NCI-H2107 treated with DMSO at 0.1 percent for 48 hours (cell line): ENCODE measurements at regions not wholly inside any gene's neighbourhood (a gene's known extent, or its start where the extent isn't known, plus 50 kb on each side); places are given as distances from the start of the nearest gene placed in this dataset.
"Not testable (repeated sequence)": the region's sequence is repeated elsewhere in the genome, so short reads cannot be mapped to it uniquely, and the experiment has no call there.

Experiments used
- DNase-seq: peaks from one replicate; lab custom pipeline; 2025; ENCODE audit not compliant: unreplicated experiment; lab: John Stamatoyannopoulos, UW

GRCh38 chr12:93079271-93079670 lies 150.2 kb upstream of the EEA1 start:
- no peak for DNase-seq

GRCh38 chr12:93079976-93080375 lies 150.9 kb upstream of the EEA1 start:
- DNase-seq, result no peak

GRCh38 chr12:93080452-93080851 lies 151.4 kb upstream of the EEA1 start:
- DNase-seq, result no peak

DNA sequence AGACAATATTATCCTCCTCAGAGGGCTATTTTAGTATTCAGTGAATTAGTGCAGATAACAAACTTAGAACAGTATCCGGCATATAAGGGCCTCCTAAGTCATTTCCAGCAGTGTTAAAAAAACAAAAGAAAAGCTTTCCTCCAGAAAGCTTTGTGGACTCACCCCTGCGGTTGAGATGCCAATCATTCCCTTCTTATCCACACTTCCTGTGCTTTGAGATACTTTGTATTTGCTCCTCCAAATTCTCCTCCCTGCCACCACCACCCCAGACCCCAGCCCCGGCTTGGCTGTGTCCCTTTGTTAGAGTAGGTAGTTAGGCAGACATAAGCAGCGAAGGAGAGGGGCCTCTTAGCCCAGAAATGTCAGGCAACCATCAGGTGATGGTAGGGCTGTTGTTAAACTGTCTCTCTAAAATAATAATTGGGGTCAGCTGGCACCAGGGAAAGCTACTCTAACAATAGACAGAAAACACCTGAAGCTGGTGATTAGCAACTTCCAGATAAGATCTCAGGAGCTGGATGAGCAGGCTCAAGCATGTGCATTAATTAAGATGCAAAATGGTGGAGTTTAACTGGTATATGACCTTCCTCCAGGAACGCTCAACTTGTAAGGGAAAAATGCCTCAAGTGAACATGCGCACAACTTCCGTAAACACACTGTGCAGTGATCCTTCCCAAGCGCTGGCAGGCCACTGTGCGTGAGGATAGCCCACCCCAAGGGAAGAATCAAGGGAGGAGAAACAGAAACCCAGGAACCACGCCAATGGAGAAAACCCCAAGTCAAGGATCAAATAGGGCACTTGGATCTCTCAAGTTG lies 152.1 kb upstream of the EEA1 start:
- DNase-seq, result no peak

DNA sequence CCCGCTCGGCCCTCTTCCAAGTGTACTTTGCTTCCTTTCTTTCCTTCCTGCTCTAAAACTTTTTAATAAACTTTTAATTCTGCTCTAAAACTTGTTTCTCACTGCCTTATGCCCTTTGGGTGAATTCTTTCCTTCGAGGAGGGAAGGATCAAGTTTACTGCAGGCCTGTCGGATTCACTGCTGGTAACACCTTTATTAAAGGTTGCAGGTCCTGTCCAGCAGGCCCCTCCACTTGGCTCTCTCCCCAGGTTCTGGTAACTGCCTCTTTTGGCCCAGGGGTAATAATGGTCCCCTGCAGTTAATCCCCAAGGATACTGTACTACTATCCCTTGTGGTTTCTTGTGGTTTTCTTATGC lies 152.7 kb upstream of the EEA1 start:
- no peak for DNase-seq

DNA sequence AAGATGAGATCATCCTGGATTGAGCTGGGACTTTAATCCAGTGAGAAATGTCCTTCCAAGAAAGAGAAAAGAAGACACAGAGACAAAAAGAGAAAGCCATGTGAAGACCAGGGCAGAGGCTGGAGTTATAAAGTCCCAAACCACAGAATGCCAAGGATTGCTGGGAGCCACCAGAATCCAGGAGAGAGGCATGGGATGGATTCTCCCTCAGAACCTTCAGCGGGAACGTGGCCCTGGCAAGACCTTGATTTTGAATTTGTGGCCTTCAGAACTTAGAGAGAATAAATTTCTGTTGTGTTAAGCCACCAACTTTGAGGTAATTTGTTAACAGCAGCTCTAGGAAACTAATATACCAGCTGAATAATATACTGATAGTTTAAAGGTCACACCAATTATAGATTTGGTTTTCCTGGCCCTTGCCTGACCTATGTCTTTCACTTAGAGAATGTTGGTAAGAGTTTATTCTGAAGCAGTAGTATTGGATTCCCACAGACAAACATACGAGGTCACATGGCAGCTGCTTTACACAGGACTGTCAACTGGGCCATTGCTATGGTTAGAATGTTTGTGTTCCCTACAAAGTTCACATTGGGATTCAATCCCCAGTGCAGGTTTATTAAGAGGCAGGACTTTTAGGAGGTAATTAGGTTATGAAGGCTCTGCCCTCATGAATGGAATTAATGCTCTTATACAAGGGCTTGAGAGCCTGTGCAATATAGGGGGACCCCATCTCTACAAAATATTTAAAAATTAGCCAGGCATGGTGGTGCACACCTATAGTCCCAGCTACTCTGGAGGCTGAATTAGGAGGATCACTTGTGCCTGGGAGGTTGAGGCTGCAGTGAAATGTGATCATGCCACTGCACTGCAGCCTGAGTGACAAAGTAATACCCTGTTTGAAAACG lies 156.5 kb upstream of the EEA1 start:
- DNase-seq, result no peak

DNA sequence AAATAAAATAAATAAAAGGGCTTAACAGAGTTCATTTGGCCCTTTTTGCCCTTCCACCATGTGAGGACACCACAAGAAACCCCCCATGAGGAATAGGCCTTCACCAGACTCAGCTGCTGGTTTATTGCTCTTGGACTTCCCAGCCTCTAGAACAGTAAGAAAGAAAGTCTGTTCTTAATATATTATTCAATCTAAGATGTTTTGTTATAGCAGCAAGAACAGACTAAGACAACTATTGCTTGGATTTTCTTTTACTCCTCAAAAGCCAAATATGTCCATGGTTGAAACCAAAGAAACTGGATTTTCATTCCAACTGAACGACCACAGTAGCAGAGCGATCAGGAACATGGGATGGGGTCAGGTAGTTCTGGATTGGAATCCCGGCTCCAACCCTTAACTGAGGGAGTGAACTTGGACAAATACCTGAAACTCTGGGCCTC lies 157.2 kb upstream of the EEA1 start:
- no peak for DNase-seq

- no peak for DNase-seq
Observed at GRCh38 chr12:93087840-93088610, 158.9 kb upstream of the EEA1 start.

- no peak for DNase-seq
Observed at GRCh38 chr12:93089805-93090569, 160.9 kb upstream of the EEA1 start.

DNA sequence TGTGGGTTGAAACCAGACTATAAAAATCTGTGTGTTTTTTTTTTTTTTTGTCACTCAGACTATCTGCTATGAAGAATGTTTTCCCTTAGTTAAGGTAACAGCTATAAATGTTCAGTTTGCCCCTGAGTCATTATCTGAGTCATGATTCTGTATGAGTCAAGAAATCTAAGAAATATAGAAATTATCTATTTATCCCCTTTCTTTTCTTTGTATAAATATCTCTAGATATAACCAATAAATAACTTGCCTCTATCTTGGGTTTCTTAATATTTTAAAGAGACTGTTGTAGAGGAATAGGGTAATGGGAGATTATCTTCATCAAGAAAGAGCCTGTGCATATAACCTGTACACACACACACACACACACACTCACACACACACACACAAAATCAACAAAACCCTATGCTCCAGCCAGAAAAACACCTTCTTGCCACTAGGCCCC lies 161.7 kb upstream of the EEA1 start:
- DNase-seq, result no peak

DNA sequence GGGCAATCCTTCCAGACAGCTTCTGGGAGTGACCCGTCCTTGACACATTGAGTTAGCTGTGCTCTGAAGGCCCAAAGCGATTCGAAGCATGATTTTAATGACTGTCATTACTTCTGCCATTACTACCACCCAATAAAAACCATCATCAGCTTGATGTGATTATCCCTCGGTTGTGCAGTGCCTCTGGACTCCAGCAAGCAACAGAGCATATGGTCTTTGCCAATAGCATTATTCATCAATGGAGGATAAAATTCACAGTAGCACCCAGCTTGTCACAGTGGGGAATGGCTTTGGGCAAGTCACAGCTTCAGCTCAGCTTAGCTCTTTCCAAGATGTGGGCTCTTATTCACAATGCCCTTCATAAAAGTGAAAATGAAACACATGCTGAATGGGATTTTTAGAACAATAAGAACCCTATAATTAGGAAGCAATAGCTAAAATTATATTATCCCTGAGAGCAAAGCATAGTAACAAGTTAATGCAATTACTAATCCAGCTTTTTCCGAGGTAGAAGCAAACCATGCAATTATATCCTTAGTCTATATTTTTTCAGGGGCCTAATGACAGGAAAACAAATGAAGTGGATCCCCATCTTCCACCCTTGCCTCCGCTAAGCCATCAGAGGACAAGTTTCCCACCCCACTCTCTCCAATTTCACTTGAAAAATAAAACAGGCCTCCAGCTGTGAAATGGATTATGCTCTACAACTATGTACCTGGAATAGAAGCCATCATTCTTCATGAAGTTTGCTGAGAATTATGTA lies 163.0 kb upstream of the EEA1 start:
- DNase-seq, result no peak

- DNase-seq, result no peak
Observed at GRCh38 chr12:93092649-93092945, 163.5 kb upstream of the EEA1 start.

GRCh38 chr12:93093243-93093642 lies 164.1 kb upstream of the EEA1 start:
- no peak for DNase-seq

DNA sequence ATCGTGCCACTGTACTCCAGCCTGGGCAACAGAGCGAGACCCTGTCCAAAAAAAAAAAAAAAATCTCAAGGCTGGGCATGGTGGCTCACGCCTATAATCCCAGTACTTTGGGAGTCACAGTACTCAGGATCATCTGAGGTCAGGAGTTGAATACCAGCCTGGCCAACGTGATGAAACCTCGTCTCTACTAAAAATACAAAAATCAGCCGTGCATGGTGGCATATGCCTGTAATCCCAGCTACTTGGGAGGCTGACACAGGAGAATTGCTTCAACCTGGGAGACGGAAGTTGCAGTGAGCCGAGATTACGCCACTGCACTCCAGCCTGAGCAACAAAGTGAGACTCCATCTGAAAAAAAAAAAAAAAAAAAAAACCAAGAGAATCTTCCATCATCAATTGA lies 165.1 kb upstream of the EEA1 start:
- DNase-seq, result not testable (repeated sequence)

DNA sequence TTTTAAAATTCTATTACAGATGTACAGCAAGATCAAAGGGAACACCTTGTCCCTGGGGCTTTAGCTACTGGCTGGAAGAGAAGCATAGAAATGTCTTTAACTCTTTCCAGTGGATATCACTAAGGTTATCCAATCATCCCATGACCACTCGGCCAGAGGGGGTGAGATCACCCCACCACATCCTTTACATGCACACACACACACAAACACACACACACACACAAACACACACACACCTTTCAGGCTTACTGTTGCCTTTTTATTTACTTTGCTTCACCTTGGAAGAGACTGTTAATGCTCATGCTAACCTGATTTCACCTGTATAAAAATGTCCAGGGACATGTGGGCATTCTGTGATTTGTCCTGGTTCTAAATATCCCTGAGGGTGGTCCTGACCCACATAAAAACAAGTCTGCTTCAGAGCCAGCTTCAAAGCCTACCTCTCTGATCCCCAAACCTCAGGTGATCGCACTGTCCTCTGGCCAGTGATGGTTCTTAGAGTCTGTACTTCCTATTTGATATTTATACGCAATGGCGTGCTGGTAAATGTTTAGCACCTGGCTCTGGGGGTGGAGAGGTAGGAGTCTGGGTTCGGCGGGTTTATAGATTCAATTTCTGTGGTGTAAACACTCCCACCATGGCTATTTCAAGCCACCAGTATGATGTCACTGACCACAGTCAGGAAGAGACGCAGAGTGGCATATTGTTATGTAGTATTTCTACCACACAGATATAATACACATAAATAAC lies 166.1 kb upstream of the EEA1 start:
- DNase-seq, result peak; percentile 64

DNA sequence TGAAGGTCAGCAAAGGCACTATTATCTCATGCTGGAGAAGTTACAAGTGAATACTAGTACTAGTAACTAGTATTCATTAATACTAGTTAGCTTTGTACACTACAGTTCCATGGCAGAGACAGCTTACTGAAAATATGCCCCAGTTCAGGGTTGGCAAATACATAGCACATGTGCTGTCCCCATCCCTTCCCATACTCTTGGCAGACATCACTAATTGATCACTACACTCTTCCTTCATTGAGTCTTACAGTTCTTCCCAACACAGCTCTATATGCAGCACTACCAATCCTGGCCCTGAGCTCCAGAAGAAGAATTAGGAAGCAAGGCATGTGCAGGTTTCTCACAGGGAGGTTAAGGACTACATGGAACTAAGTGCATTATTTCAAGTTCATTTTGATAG lies 168.3 kb upstream of the EEA1 start:
- no peak for DNase-seq

GRCh38 chr12:93098077-93098476 lies 169.0 kb upstream of the EEA1 start:
- peak; percentile 13 for DNase-seq

DNA sequence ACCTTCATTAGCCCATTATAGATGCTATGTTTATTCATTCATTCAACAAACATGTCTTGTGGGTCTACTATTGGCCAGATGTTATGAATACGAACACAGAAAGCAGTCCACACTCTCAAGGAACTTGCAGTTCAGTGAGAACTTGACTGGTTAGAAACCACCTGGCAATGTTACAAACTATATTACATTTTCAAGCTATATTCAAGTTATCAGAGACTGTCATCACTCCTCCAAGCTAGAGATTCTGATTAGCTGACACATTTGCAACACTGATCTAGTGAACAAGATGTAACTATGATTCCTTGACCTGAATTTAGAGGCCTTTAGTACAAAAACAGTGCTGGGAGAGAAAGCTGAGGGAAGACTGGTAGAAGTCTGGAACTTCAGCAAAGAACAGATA lies 170.7 kb upstream of the EEA1 start:
- no peak for DNase-seq

DNA sequence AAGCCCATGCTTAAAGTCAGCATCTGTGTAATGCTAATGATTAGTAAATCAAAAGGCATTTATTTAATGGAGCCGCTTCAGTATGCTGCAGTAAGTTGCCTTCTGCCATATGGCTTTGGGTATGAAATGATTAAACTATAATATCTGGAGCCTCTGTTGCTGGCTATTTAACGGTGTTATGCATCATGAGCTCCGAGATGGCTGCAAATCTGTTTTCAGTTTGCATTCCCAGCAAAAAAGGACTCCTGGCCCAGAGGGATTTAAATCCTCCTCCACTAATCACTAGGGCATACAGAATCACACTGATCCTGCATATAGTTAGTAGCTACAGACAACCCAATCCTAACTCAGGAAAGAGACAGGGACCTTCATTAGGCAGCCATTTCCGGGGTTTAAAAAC lies 171.5 kb upstream of the EEA1 start:
- no peak for DNase-seq
